ENCODE measurements at regions not wholly inside any gene's neighbourhood (a gene's known extent, or its start where the extent isn't known, plus 50 kb on each side); places are given as distances from the start of the nearest gene placed in this dataset.

DNA sequence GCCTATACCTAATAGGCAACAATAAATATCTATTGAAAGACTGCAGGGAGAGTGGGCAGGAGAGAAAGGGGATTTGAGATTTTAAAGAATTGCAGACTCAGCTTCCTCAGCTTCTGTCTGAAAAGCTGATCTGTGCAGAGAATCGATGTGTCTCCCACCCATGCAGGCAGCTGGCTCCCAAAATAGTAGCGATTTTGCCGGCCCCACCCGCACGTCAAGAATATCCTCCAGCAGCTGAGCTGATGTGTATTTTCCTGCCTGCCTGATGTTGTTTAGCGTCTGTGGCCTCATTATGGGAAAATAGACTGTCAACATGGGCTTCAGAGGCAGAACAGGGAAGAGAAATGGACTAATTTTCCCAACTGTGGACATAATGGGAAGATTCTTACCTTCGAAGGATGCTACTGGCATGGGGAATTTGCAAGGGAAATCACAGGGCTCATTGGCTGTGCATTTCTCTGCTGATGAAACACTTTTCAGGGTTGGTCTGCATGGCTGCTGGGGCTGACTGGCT, 699.8 kb downstream of the PTPRU start:
- no peak for TF ChIP-seq POLR2A (IDR thresholded peaks at IDR 0.05)
- TF ChIP-seq, protein P1, sequence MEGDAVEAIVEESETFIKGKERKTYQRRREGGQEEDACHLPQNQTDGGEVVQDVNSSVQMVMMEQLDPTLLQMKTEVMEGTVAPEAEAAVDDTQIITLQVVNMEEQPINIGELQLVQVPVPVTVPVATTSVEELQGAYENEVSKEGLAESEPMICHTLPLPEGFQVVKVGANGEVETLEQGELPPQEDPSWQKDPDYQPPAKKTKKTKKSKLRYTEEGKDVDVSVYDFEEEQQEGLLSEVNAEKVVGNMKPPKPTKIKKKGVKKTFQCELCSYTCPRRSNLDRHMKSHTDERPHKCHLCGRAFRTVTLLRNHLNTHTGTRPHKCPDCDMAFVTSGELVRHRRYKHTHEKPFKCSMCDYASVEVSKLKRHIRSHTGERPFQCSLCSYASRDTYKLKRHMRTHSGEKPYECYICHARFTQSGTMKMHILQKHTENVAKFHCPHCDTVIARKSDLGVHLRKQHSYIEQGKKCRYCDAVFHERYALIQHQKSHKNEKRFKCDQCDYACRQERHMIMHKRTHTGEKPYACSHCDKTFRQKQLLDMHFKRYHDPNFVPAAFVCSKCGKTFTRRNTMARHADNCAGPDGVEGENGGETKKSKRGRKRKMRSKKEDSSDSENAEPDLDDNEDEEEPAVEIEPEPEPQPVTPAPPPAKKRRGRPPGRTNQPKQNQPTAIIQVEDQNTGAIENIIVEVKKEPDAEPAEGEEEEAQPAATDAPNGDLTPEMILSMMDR (IDR thresholded peaks at IDR 0.05 in 4 of 5, conservative IDR thresholded peaks at IDR 0.05 in 1 of 5) = no peak

Measured in gastrocnemius medialis (tissue), 4 donors.